GM18519 (cell line): ENCODE measurements at regions not wholly inside any gene's neighbourhood (a gene's known extent, or its start where the extent isn't known, plus 50 kb on each side); places are given as distances from the start of the nearest gene placed in this dataset.
"Not testable (repeated sequence)": the region's sequence is repeated elsewhere in the genome, so short reads cannot be mapped to it uniquely, and the experiment has no call there.

ENCODE experiments used
- ATAC-seq: cut with Tn5 transposase; IDR thresholded peaks from one replicate; pipeline ENCODE4 v1.9.1; 2021; ENCODE audit warnings: mild to moderate bottlenecking, moderate library complexity; ENCODE audit not compliant: unreplicated experiment, low FRiP score

DNA sequence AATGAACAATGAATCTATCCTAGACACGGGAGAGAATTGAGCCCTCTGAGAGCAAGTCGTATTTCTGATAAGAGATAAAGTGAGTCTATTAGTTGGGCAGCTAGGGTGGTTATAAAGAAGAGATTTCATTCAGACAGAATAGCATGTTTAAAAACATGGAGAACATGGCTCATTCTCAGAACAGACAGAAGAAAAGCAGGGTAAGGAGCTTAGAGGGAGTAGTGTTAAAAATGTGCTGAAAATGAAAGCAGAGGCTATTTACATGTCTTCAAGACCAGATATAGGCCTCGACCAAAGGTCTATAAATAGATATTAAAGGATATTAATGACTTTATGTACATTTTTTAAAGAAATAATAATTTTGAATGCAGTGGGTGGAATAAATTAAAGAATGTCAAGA, 149.5 kb downstream of the SLITRK1 start:
- no peak for ATAC-seq

DNA sequence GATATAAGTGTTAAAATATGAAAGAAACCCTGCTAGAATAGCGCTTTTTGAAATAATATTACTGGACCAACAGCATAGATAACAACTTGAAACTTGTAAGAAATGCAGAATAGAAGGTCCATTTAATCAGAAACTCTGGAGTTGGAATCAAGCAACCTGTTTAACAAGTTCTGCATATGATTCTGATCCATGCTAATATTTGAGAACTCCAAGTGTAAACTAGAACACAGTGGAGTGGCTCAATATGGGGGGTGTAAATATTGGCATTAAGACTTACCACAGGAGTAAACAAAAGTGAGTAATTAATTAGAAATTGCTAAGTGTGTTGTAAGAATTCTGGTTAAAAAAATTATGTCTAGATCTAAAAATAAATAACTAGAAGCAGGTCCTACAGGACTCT, 151.2 kb downstream of the SLITRK1 start:
- no peak for ATAC-seq

GRCh38 chr13:83730674-83731073, 151.6 kb downstream of the SLITRK1 start:
- no peak for ATAC-seq

DNA sequence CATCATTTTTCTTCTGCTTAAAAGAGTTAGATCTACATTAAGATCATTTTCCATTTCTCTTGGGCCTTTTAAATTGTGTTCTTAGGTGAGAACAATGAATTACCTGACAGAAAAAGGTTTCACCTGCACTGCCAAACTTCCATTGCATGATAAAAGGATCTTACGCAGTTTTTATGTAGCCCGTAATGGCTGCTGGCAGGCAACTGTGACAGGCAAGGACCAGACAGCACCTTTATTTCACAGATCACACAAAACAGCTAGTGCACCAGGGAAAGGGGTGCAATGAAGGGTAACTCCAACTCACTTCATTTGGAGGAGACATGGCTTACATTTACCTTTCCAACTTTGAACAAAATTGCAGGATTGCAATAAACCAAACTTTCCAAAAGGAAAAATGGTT, 159.8 kb downstream of the SLITRK1 start:
- no peak for ATAC-seq

DNA sequence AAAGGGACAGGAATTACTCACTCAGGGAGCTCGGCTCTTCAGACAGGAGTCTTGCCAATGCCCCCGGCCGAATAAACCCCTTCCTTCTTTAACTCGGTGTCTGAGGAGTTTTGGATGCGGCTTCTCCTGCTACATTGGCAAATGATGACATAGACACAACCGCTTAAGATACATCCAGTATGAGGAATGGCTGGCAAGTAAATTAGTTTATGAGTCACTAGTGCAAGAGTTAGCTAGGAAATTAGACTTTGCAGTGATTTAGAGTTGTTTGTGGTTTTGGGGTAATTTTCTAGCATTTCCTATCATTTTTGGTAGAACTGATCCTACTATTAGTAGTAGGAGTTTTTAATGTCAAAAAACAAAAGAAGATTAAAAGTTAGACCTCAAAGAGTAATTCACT, 166.2 kb downstream of the SLITRK1 start:
- ATAC-seq: no peak

DNA sequence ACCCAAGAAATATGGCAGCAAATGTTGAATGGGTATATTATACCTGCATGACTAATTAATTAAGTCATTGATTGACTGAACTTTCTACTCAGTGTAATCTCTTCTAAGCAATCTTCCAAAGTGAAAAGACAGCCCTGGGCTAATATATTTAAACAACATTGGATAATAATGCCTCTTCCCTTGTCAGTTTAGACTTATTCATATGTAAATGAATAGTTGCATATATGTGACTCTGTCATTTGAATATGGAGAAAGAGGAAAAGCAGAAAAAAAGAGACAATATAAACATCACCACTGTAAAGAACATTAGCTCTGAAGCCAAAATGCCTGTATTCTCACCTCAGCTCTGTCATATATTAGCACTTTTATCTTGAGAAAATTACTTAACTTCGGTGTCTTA, 168.0 kb downstream of the SLITRK1 start:
- no peak for ATAC-seq

DNA sequence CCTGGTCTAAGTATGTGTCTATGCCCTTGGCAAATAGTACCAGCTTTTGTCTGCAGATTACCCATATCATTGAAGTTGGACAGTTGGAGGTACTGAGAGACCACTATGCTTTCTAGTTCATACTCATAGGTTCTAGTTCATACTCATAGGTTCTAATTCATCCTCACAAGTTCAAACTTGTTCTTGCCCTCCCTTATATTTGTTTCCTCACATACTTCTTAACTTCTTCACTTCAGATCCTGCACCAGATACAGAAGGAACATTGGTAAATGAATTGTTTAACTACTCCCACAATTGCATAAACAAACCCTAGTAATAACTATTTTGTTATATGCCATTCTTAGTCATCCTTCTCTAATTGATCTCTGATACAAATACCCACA, 172.2 kb downstream of the SLITRK1 start:
- no peak for ATAC-seq

GRCh38 chr13:83709426-83710132, 172.7 kb downstream of the SLITRK1 start:
- no peak for ATAC-seq

GRCh38 chr13:83702021-83702420, 180.3 kb downstream of the SLITRK1 start:
- no peak for ATAC-seq

DNA sequence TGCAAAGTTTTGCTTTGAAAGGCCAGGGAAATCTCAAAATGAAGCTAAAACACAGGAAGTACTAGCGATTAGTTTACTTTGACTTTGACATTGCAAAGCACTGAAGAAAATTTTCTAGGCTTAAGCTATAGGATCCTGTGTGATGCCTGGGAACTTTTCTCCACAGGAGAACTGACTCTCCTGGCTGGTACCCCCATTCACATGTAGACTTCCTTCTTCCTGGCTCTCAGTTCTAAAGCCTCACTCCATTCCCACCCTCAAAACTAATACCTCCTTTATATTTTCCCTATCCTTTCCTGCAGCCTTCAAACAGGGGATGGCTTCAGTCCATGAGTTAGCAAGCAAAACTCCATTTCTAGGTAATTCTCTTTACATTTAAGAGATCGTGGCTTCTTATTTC, 189.5 kb downstream of the SLITRK1 start:
- ATAC-seq: no peak

DNA sequence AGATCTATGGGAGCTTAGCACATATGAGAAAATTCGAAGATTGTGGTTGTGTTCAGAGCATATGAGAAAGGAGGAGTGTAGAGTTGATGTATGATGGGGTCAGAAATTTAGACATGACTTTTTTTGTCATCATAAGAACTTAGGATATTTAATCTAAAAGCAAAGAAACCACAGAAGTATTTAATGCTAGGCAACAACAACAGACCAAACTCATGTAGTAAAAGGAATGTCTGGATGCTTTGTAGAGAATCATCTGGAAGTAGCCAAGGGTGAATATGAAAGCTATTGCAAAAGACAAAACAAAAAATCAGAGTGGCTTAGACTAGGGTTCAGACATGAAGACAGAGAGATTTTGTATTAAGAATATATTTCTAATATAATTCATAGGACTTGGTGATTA, 190.3 kb downstream of the SLITRK1 start:
- no peak for ATAC-seq

DNA sequence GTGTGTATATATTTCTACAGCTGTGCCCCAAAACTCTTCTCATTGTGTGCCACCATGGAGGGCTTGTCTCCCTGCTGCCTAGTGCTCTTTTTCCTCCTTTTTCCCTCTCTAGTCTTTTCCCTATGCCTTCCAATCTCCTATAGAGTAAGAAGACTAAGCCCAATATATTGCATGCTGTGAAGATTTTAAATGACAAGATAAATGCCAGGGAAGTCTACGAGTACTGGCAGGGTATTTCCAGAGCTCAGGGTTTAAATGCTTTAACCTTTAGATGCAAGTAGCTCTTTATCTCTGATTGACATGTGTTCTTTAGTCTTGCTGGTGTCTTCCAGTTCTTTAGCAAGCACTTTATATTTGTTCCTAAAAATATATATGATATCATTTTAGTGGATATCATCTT, 200.7 kb downstream of the SLITRK1 start:
- no peak for ATAC-seq

DNA sequence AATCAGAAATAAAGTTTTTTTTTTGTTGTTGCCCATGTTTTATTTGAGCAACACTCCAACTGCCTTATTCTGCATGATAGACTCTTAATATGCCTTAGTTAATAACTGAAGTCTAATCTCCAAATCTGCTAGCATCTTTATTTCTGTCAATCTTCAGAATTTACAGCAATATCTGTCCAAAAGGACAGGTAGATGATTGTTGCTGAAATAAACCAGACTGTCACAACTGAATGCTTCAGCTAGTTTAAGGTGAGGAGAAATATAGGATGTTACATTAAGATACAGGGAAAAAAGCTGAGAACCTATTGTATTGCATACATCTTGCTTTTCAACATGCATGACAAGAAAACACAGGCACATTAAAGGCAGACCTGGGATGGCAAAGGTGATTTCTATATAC, 204.3 kb downstream of the SLITRK1 start:
- no peak for ATAC-seq

- no peak for ATAC-seq
Observed at GRCh38 chr13:83672612-83673011, 209.7 kb downstream of the SLITRK1 start.

DNA sequence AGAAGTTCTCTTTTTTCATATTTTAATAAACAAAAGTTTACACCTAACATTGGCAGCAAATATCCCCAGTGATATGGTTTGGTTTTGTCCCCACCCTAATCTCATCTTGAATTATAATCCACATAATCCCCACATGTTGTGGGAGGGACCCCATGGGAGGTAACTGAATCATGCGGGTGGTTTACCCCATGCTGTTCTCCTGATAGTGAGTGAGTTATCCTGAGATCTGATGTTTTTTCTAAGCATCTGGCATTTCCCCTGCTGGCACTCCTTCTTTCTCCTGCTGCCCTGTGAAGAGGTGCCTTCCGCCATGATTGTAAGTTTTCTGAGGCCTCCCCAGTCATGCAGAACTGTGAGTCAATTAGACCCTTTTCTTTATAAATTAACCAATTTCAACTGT, 214.7 kb downstream of the SLITRK1 start:
- ATAC-seq: no peak

DNA sequence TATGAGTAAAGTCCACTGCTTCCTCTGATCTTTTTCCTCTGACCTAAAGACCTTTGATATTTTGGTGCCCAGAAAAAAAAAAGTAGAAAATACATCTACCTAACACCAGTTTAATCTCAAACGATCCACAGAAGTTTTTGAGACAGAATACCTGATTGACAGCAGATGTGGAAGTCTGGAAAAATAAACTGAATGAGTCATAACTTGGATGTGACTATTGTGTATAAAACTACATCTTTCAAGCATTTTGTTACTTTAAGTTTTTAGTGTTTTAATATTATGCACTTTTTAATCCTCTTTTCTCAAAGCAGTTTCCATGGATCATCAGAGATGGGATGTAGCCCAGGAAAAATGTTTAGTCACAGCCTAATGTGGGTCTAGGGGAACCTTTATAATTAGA, 216.1 kb downstream of the SLITRK1 start:
- ATAC-seq: no peak

DNA sequence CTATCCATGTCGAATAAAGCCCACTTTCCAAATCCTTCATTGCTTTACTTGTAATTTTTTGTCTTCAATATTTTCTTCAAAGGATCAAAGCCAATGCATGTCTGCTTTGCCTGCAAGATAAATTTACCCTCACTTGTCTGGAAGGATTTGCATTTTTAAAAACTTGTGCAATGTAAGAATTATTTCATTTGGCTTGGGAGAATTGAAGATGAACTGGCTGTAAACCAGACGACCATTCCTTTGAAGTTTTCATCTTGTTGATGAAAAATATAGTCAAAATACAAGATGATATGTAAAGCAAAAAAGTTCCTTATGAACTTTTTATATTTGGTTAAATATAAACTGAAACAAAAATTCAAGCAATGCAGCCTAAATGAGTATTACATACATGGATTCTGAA, 225.0 kb downstream of the SLITRK1 start:
- ATAC-seq: no peak

GRCh38 chr13:83642617-83643016, 239.7 kb downstream of the SLITRK1 start:
- ATAC-seq: not testable (repeated sequence)

DNA sequence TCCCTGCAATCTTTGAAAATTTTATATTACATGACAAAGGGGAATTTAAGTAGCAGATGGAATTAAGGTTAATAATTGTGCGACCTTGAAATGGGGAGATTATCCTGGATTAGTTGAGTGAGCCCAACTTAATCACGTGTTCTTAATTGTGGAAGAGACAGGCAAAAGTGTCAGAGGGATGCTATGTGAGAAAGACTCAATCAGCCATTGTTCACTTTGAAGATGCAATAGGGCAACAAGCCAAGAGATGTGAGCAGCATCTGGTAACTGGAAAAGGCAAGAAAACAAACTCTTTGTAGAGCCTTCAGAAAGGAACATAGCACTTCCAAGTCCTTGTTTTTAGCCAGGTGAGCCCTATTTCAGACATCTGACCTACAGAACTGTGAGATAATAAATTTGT, 247.7 kb downstream of the SLITRK1 start:
- no peak for ATAC-seq

GRCh38 chr13:83633746-83634145, 248.5 kb downstream of the SLITRK1 start:
- no peak for ATAC-seq

DNA sequence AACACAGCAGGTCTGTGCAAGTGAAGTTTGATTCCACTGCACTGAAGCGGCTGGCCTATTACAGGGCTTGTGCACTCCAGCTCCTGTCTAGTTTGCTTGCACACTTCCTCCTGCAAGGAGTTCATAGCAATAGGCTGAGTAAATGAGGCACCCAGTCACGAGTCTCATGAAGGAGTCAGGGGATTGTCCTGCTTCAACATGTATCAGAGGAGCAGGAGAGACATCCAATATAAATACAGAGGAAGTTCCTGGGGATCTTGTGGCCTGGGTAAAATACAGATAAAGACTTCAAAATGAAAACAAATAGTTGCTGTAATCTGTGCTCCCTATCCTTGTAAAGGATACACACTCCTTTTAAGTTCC, 259.9 kb downstream of the SLITRK1 start:
- no peak for ATAC-seq

GRCh38 chr13:83621765-83622421, 260.4 kb downstream of the SLITRK1 start:
- ATAC-seq: no peak
